ENCODE measurements at regions not wholly inside any gene's neighbourhood (a gene's known extent, or its start where the extent isn't known, plus 50 kb on each side); places are given as distances from the start of the nearest gene placed in this dataset.

DNA sequence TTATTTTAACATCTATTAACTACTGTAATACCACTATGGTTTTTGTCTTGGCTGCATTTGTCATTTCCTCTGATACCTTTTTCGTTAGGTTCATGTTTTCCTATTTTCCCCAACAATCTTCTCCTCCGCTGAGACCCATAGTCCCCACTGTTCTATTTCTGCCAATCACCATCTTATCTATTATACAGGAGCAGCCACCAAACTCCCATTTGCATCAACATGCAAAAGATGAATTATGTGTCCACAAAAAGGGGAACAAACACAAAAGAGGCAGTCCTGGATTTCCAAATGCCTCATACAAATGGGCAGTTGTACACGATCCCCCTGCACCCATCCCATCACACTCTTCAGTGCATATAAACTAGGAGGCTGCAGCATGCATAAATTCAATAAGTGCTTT, 121.7 kb upstream of the MYLIP start:
- intact Hi-C loops (cut with micrococcal nuclease; ENCODE audit: unreplicated experiment): no loop called here
- Histone ChIP-seq H3K79me2 (ENCODE audit: insufficient read depth, low read depth, low read length) (no peaks in the 10 kb centered on the region), H4K20me1 (ENCODE audit: insufficient read depth, low read length) (no peaks in the 10 kb centered on the region), H3K9me3 (ENCODE audit: low read length) (no peaks in the 10 kb centered on the region), H3K27ac (ENCODE audit: low read depth, low read length, poor library complexity, severe bottlenecking) (no peak overlapping the region), H3K4me3 (ENCODE audit: low read depth, low read length, poor library complexity, severe bottlenecking) (no peak overlapping the region), H3K4me1 (ENCODE audit: insufficient read depth, low read length, poor library complexity, severe bottlenecking) (no peaks in the 10 kb centered on the region), H2AFZ (ENCODE audit: low read length) (no peak overlapping the region), H3K4me2 (ENCODE audit: low read length) (no peak overlapping the region), H3K9me2 (ENCODE audit: insufficient read depth, low read length) (no peaks in the 10 kb centered on the region), H3K36me3 (ENCODE audit: insufficient read depth, low read length) (no peaks in the 10 kb centered on the region)
- no peak for TF ChIP-seq EZH2phosphoT487 (IDR thresholded peaks at IDR 0.05; ENCODE audit: borderline replicate concordance, low read depth, low read length)
- TF ChIP-seq, protein P1, sequence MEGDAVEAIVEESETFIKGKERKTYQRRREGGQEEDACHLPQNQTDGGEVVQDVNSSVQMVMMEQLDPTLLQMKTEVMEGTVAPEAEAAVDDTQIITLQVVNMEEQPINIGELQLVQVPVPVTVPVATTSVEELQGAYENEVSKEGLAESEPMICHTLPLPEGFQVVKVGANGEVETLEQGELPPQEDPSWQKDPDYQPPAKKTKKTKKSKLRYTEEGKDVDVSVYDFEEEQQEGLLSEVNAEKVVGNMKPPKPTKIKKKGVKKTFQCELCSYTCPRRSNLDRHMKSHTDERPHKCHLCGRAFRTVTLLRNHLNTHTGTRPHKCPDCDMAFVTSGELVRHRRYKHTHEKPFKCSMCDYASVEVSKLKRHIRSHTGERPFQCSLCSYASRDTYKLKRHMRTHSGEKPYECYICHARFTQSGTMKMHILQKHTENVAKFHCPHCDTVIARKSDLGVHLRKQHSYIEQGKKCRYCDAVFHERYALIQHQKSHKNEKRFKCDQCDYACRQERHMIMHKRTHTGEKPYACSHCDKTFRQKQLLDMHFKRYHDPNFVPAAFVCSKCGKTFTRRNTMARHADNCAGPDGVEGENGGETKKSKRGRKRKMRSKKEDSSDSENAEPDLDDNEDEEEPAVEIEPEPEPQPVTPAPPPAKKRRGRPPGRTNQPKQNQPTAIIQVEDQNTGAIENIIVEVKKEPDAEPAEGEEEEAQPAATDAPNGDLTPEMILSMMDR (conservative IDR thresholded peaks at IDR 0.05; ENCODE audit: low read length): no peak
- ChIA-PET CTCF (ENCODE audit: unreplicated experiment) (no interaction called here), POLR2A (no interaction called here)
- DNase-seq (ENCODE audit: low spot score): no peak
- no TSS peak for BruUV-seq (replicated peaks)

DNA sequence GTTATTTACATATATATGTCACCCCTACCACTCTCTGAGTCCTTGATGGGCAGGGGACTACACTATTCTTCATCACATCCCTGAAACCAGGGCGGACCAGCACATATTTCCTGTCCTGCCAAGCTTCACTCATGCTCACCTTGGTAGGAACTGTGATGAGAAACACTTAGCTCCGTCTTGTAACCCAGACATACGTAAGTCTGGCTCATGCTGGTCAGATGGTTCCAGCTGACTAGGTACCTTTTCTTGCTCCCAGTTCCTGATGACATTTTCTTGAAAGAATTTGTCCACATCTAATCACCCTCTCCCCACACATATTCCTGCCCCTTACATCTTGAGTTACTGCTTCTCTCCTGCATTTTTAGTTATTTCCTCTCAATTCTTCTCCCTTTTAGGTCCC, 122.2 kb upstream of the MYLIP start:
- Histone ChIP-seq H3K27ac (ENCODE audit: low read depth, low read length, poor library complexity, severe bottlenecking) (no peak overlapping the region), H3K9me3 (ENCODE audit: low read length) (no peaks in the 10 kb centered on the region), H3K4me2 (ENCODE audit: low read length) (no peak overlapping the region), H4K20me1 (ENCODE audit: insufficient read depth, low read length) (no peaks in the 10 kb centered on the region), H3K4me1 (ENCODE audit: insufficient read depth, low read length, poor library complexity, severe bottlenecking) (no peaks in the 10 kb centered on the region), H3K9me2 (ENCODE audit: insufficient read depth, low read length) (no peaks in the 10 kb centered on the region), H3K79me2 (ENCODE audit: insufficient read depth, low read depth, low read length) (no peaks in the 10 kb centered on the region), H2AFZ (ENCODE audit: low read length) (no peak overlapping the region), H3K36me3 (ENCODE audit: insufficient read depth, low read length) (no peaks in the 10 kb centered on the region), H3K4me3 (ENCODE audit: low read depth, low read length, poor library complexity, severe bottlenecking) (no peak overlapping the region)
- ChIA-PET POLR2A (interaction anchor here (0.6 kb wide), 1 partner anchor 149 kb away, joined by 3 read pairs; no protein-coding TSS in a partner anchor), CTCF (ENCODE audit: unreplicated experiment) (no interaction called here)
- BruUV-seq (replicated peaks): no TSS peak
- DNase-seq (ENCODE audit: low spot score): no peak
- intact Hi-C loops (cut with micrococcal nuclease; ENCODE audit: unreplicated experiment): no loop called here
- TF ChIP-seq EZH2phosphoT487 (IDR thresholded peaks at IDR 0.05; ENCODE audit: borderline replicate concordance, low read depth, low read length): no peak
- TF ChIP-seq, protein P1 (conservative IDR thresholded peaks at IDR 0.05; ENCODE audit: low read length): no peak

DNA sequence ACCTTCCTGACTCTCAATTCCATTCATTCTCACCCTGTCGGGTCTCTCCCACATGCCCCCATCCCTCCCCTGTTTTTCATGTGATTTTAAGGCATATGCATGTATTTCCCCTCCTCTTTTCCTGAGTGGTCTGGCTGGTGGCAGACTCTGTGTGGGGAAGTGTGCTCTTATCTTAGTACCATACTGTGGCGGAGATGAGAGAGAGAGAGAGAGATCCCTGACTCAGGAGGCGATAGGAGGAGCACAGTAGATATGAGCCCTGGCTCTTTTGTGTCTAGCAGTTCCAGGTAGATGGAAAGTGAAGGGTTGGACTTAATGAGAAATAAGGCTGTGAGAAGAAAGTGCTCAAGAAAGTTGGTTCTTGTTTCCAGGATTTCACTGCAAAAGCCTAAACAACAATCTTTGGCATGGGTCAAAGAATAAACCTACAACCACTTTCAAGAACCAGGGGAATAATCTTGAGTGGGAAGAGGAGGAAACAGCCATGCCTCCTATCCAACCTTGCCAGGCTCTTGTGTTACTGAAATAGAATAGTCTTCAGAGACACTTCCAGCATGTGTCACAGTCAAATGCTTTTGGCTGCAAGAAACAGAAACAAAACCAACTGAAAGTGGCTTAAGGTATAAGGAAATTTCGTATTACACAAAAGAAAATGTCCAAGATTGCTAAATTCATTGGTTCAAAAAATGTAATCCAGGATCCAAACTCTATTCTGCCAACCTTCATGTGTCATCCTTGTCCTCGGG, 123.8 kb upstream of the MYLIP start:
- no peaks in the 10 kb centered on the region for H3K9me3 ChIP-seq (ENCODE audit: low read length)
- no peaks in the 10 kb centered on the region for H3K79me2 ChIP-seq (ENCODE audit: insufficient read depth, low read depth, low read length)
- no peak for DNase-seq (ENCODE audit: low spot score)
- no peaks in the 10 kb centered on the region for H3K36me3 ChIP-seq (ENCODE audit: insufficient read depth, low read length)
- H3K4me2 ChIP-seq (ENCODE audit: low read length): no peak overlapping the region
- no peak overlapping the region for H3K27ac ChIP-seq (ENCODE audit: low read depth, low read length, poor library complexity, severe bottlenecking)
- no TSS peak for BruUV-seq (replicated peaks)
- no peaks in the 10 kb centered on the region for H3K4me1 ChIP-seq (ENCODE audit: insufficient read depth, low read length, poor library complexity, severe bottlenecking)
- H2AFZ ChIP-seq (ENCODE audit: low read length): no peak overlapping the region
- no peaks in the 10 kb centered on the region for H4K20me1 ChIP-seq (ENCODE audit: insufficient read depth, low read length)
- CTCF ChIA-PET (ENCODE audit: unreplicated experiment): no interaction called here
- POLR2A ChIA-PET: no interaction called here
- TF ChIP-seq EZH2phosphoT487 (IDR thresholded peaks at IDR 0.05; ENCODE audit: borderline replicate concordance, low read depth, low read length): no peak
- TF ChIP-seq, protein P1 (conservative IDR thresholded peaks at IDR 0.05; ENCODE audit: low read length): no peak
- intact Hi-C loops (cut with micrococcal nuclease; ENCODE audit: unreplicated experiment): no loop called here
- H3K4me3 ChIP-seq (ENCODE audit: low read depth, low read length, poor library complexity, severe bottlenecking): no peak overlapping the region
- H3K9me2 ChIP-seq (ENCODE audit: insufficient read depth, low read length): no peaks in the 10 kb centered on the region

Data from OCI-LY7 (cell line).